HG02970 (cell line): ENCODE measurements at regions not wholly inside any gene's neighbourhood (a gene's known extent, or its start where the extent isn't known, plus 50 kb on each side); places are given as distances from the start of the nearest gene placed in this dataset.
"Not testable (repeated sequence)": the region's sequence is repeated elsewhere in the genome, so short reads cannot be mapped to it uniquely, and the experiment has no call there.

ENCODE experiments used
- ATAC-seq: cut with Tn5 transposase; IDR thresholded peaks from one replicate; pipeline ENCODE4 v1.9.1; 2021; ENCODE audit warnings: mild to moderate bottlenecking, moderate library complexity, moderate number of reproducible peaks; ENCODE audit not compliant: unreplicated experiment, low FRiP score

GRCh38 chr6:104446101-104447080, 413.3 kb downstream of the HACE1 start:
- not testable (repeated sequence) for ATAC-seq

GRCh38 chr6:104434519-104434918, 425.2 kb downstream of the HACE1 start:
- no peak for ATAC-seq

GRCh38 chr6:104431096-104431495, 428.6 kb downstream of the HACE1 start:
- ATAC-seq: no peak

- ATAC-seq: no peak
Observed at GRCh38 chr6:104428184-104428583, 431.5 kb downstream of the HACE1 start.

- no peak for ATAC-seq
Observed at GRCh38 chr6:104423691-104424090, 436.0 kb downstream of the HACE1 start.

GRCh38 chr6:104421650-104422049, 438.1 kb downstream of the HACE1 start:
- no peak for ATAC-seq

GRCh38 chr6:104418839-104419238, 440.9 kb downstream of the HACE1 start:
- no peak for ATAC-seq

GRCh38 chr6:104418125-104418524, 441.6 kb downstream of the HACE1 start:
- no peak for ATAC-seq

- ATAC-seq: no peak
Observed at GRCh38 chr6:104414723-104415122, 445.0 kb downstream of the HACE1 start.

GRCh38 chr6:104413767-104414166, 446.0 kb downstream of the HACE1 start:
- ATAC-seq: no peak

- no peak for ATAC-seq
Observed at GRCh38 chr6:104411302-104411701, 448.4 kb downstream of the HACE1 start.

GRCh38 chr6:104409913-104410312, 449.8 kb downstream of the HACE1 start:
- no peak for ATAC-seq

- ATAC-seq: no peak
Observed at GRCh38 chr6:104407957-104408356, 451.8 kb downstream of the HACE1 start.

- ATAC-seq: no peak
Observed at GRCh38 chr6:104404377-104404776, 455.3 kb downstream of the HACE1 start.

GRCh38 chr6:104402572-104402971, 457.1 kb downstream of the HACE1 start:
- ATAC-seq: no peak

GRCh38 chr6:104401926-104402325, 457.8 kb downstream of the HACE1 start:
- ATAC-seq: no peak

GRCh38 chr6:104400844-104401243, 458.9 kb downstream of the HACE1 start:
- ATAC-seq: no peak

GRCh38 chr6:104396077-104396476, 463.6 kb downstream of the HACE1 start:
- no peak for ATAC-seq

- ATAC-seq: no peak
Observed at GRCh38 chr6:104381907-104382306, 477.8 kb downstream of the HACE1 start.

GRCh38 chr6:104365451-104366234, 494.1 kb downstream of the HACE1 start:
- ATAC-seq: no peak

GRCh38 chr6:104357928-104358327, 501.8 kb downstream of the HACE1 start:
- no peak for ATAC-seq
